ENCODE measurements at regions not wholly inside any gene's neighbourhood (a gene's known extent, or its start where the extent isn't known, plus 50 kb on each side); places are given as distances from the start of the nearest gene placed in this dataset.

DNA sequence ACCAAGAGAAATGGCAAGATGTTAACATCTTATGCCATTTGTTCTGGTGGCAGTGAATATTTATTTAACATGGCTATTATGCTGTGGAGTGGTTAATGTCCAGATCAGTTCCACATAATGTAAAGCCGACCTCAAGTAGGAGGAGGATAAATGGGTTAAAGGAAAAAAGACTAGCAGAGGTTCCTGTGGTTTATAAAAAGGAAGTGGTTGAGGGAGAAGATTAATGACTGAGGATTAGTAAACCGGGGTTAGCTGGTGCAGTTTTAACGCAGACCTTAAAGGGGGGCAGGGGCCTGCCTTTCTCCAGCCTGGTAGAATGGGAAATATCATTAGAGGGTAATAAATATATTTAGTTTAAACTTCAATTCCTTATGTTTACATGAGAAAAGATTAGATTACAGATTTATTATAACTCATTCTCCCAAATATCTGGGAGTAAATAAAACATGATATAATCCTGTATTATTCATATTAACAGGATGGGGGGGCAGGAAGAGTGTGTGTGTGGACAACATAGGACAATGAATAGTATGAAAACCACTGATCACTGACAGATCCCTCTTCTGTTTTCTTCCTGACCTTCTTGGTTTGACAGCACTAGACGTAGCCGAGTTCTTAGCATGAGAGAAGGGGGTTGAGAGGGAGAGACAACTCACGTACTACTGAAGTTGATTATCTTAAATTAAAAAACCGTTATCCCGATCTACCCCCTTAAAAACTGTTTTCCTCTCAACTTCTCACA lies 124.1 kb upstream of the LIMCH1 start:
- TF ChIP-seq POLR2A (IDR thresholded peaks at IDR 0.05; ENCODE audit: low read length), result no peak
- no peak for TF ChIP-seq GATA1 (IDR thresholded peaks at IDR 0.05; ENCODE audit: low read depth, low read length)

Measured in erythroblast (primary cell).